Ramos (cell line): ENCODE measurements at regions not wholly inside any gene's neighbourhood (a gene's known extent, or its start where the extent isn't known, plus 50 kb on each side); places are given as distances from the start of the nearest gene placed in this dataset.
"Not testable (repeated sequence)": the region's sequence is repeated elsewhere in the genome, so short reads cannot be mapped to it uniquely, and the experiment has no call there.

Source experiments
- in situ Hi-C: fragments of 300-500 bp; cut with MboI; formaldehyde crosslinking; loops from one replicate; pipeline ENCODE4 v1.14.3; 2022; ENCODE audit warnings: low sequenced_read_pairs; ENCODE audit not compliant: unreplicated experiment

- in situ Hi-C loops = not testable (repeated sequence)
Measured at GRCh38 chr6:137809895-137810553, 57.0 kb upstream of the TNFAIP3 start.

GRCh38 chr6:137810554-137811120 is 56.4 kb upstream of the TNFAIP3 start:
- in situ Hi-C loops = no loop called here

GRCh38 chr6:137811121-137811915 is 55.7 kb upstream of the TNFAIP3 start:
- in situ Hi-C loops = no loop called here

GRCh38 chr6:137811916-137812553 is 55.0 kb upstream of the TNFAIP3 start:
- in situ Hi-C loops = no loop called here

- in situ Hi-C loops = no loop called here
Measured at GRCh38 chr6:137813308-137813970, 53.6 kb upstream of the TNFAIP3 start.

GRCh38 chr6:137814030-137814429 is 53.0 kb upstream of the TNFAIP3 start:
- in situ Hi-C loops = not testable (repeated sequence)

GRCh38 chr6:137815692-137816091 is 51.4 kb upstream of the TNFAIP3 start:
- in situ Hi-C loops = no loop called here

- in situ Hi-C loops = no loop called here
Measured at GRCh38 chr6:137816133-137816579, 50.9 kb upstream of the TNFAIP3 start.

GRCh38 chr6:137816688-137817618 is 50.1 kb upstream of the TNFAIP3 start:
- in situ Hi-C loops = no loop called here
